Fibroblast of the aortic adventitia (primary cell): ENCODE measurements at regions not wholly inside any gene's neighbourhood (a gene's known extent, or its start where the extent isn't known, plus 50 kb on each side); places are given as distances from the start of the nearest gene placed in this dataset.

Experiments
- DNase-seq: peaks from one replicate; pipeline ENCODE4 v3.0.0-alpha.2; 2010; ENCODE audit warnings: low read depth
- H3K4me3 ChIP-seq: 2 replicates; pipeline ENCODE4 v1.5.1; 2011; ENCODE audit warnings: low read depth, mild to moderate bottlenecking, control low read depth, low read length, moderate library complexity
- TF ChIP-seq, protein P1 (sequence below): IDR thresholded peaks from 2 replicates; pipeline ENCODE4 v1.5.1; 2011; ENCODE audit warnings: mild to moderate bottlenecking, low read length, control low read depth, inconsistent platforms; ENCODE audit not compliant: insufficient read depth

GRCh38 chr6:43865086-43865485, 95.1 kb downstream of the VEGFA start:
- no peak overlapping the region for H3K4me3 ChIP-seq
- TF ChIP-seq, protein P1, sequence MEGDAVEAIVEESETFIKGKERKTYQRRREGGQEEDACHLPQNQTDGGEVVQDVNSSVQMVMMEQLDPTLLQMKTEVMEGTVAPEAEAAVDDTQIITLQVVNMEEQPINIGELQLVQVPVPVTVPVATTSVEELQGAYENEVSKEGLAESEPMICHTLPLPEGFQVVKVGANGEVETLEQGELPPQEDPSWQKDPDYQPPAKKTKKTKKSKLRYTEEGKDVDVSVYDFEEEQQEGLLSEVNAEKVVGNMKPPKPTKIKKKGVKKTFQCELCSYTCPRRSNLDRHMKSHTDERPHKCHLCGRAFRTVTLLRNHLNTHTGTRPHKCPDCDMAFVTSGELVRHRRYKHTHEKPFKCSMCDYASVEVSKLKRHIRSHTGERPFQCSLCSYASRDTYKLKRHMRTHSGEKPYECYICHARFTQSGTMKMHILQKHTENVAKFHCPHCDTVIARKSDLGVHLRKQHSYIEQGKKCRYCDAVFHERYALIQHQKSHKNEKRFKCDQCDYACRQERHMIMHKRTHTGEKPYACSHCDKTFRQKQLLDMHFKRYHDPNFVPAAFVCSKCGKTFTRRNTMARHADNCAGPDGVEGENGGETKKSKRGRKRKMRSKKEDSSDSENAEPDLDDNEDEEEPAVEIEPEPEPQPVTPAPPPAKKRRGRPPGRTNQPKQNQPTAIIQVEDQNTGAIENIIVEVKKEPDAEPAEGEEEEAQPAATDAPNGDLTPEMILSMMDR, result no peak
- DNase-seq, result no peak

GRCh38 chr6:43862925-43863324, 92.9 kb downstream of the VEGFA start:
- no peak overlapping the region for H3K4me3 ChIP-seq
- TF ChIP-seq, protein P1, result no peak
- no peak for DNase-seq

GRCh38 chr6:43861212-43861894, 91.3 kb downstream of the VEGFA start:
- DNase-seq, result no peak
- TF ChIP-seq, protein P1, result no peak
- H3K4me3 ChIP-seq, result no peak overlapping the region

DNA sequence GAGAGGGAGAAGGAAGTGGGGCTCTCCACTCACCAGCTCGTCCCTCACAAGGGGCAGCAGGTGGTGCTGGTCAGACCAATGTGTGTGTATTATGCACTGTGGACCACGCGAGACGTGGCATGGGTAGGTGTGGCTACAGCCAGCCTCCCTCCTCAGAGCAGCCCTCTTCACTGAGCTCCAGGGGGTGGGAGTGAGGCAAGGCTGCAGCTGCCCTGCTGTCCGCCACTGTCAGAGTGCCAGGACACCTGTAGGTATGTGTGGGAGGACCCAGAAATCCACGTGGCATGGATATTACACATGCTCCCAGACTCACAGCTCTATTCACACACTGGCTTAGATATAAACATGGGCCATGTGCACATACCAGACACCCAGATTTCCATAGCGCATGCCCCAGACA, 90.3 kb downstream of the VEGFA start:
- no peak overlapping the region for H3K4me3 ChIP-seq
- no peak for DNase-seq
- TF ChIP-seq, protein P1, result no peak

- DNase-seq, result no peak
- TF ChIP-seq, protein P1, result no peak
- no peak overlapping the region for H3K4me3 ChIP-seq
Measured at GRCh38 chr6:43859213-43859612, 89.2 kb downstream of the VEGFA start.

DNA sequence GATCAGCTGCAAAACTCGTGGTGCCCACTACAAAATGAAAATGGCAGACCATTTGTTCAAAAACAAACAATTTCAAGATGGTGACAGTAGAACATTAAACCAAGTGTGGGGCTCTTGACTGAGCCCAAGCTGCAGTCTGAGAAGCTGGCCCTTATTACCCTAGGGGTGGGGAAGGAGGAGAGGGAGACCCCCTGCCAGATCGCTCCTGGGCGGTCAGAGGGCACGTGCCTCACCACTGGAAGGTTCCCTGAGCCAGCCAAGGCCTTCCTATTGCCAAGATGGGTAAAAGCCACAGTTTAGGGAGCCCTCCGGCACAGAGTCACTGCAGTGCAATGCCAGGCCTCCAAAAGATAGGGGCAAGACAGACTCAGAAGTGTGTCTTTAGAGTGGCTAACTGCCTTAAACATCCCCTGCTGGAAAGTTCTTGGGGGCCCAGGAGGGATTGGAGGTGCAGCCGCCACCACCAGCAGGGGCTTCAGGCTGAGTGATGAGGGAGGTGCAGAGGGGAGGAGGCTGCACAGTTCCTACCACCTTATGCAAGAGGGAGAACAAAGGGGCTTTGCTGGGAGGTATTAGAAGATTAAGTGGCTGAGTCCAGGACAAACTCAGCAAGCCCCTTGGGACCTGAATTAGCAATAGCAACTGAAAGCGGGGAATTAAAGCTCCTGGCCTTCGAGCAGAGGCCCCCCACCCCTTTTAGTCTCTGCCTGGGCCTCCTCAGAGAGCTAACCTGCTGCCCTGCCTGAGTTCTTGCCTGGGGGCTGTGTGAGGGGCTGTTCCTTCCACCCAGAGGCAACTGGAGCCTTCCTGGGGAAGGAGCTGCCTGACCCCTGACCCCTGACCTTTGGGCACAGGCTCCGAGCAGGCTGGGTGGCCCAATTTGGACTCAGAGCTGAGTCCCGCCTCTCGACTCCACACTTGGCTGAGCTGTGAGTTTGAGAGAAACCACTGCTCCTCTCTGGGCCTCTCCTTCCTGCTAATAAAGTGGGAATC, 88.4 kb downstream of the VEGFA start:
- TF ChIP-seq, protein P1, result no peak
- no peak for DNase-seq
- no peak overlapping the region for H3K4me3 ChIP-seq
